Activated CD8-positive, alpha-beta T cell treated with anti-CD3 and anti-CD28 coated beads for 36 hours (primary cell): ENCODE measurements at regions not wholly inside any gene's neighbourhood (a gene's known extent, or its start where the extent isn't known, plus 50 kb on each side); places are given as distances from the start of the nearest gene placed in this dataset.

ENCODE experiments used
- ATAC-seq: fragments of 200-7000 bp; cut with Tn5 transposase; one replicate; pipeline ENCODE4 v1.10.0; 2021; ENCODE audit warnings: mild to moderate bottlenecking, moderate library complexity
- CTCF ChIA-PET: fragments of 350-600 bp; sonication (Branson Sonifier 250); formaldehyde crosslinking; loops from one replicate; lab custom pipeline; 2021; ENCODE audit warnings: antibody characterized with exemption; lab: Charles Lee
- POLR2A ChIA-PET: fragments of 350-600 bp; sonication (Branson Sonifier 250); formaldehyde crosslinking; loops from one replicate; lab custom pipeline; 2021; ENCODE audit warnings: antibody characterized with exemption; lab: Charles Lee
- DNase-seq: peaks from one replicate; pipeline ENCODE4 v3.0.0-alpha.2; 2020
- H3K27ac Mint-ChIP-seq: one replicate; pipeline ENCODE4 v1.8.0; 2021; ENCODE audit warnings: mild to moderate bottlenecking, mixed read lengths
- H3K27me3 Mint-ChIP-seq: one replicate; pipeline ENCODE4 v1.8.0; 2021; ENCODE audit warnings: mixed read lengths
- H3K36me3 Mint-ChIP-seq: one replicate; pipeline ENCODE4 v1.8.0; 2021; ENCODE audit warnings: low read depth, mixed read lengths
- H3K4me1 Mint-ChIP-seq: one replicate; pipeline ENCODE4 v1.8.0; 2021; ENCODE audit warnings: low read depth, mixed read lengths
- H3K4me3 Mint-ChIP-seq: one replicate; pipeline ENCODE4 v1.8.0; 2021; ENCODE audit warnings: mild to moderate bottlenecking, moderate library complexity, mixed read lengths
- H3K9me3 Mint-ChIP-seq: one replicate; pipeline ENCODE4 v1.8.0; 2021; ENCODE audit warnings: mixed read lengths
- intact Hi-C: fragments of 100-400 bp; cut with micrococcal nuclease; formaldehyde crosslinking; loops from one replicate; pipeline ENCODE4 v1.10.0; 2022
- TF ChIP-seq, protein P1 (sequence below): fragments of 200-600 bp; IDR thresholded peaks from one replicate; pipeline ENCODE4 v1.8.0; 2022; ENCODE audit warnings: antibody characterized with exemption, mild to moderate bottlenecking

DNA sequence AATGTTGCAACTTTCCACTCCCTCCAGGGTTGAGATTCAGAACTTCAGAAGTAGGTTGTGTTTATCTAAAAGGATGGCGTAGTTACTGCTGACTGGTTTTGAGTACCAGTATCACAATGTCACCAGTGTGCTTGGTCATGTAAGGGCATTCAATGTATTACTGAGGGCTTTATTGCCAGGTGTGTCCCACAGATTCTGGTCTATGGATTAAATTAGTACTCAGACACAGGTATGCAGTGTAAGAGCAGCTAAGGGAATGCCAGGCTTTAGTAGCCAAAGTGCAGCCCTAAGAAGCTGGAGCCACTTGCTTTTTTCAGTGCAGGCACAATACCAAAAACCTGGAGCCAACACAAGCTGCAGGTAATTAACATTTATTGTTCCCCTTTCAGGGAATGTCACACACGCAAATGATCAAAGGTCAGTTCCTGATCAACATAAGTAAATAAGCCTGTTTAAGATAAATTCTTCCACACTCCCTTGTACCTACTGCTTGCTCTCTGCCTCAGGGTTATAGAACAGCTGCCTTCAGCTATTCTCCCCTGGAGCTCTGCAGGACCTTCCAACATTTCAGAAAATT lies 130.1 kb upstream of the ZNF91 start:
- H3K9me3 Mint-ChIP-seq: peaks cover 15% of the 10 kb centered on the region
- CTCF ChIA-PET: no interaction called here
- no peak for ATAC-seq
- H3K27me3 Mint-ChIP-seq: no peaks in the 10 kb centered on the region
- intact Hi-C loops: no loop called here
- H3K27ac Mint-ChIP-seq: no peak overlapping the region
- H3K4me1 Mint-ChIP-seq: no peaks in the 10 kb centered on the region
- no peaks in the 10 kb centered on the region for H3K36me3 Mint-ChIP-seq
- POLR2A ChIA-PET: no interaction called here
- no peak overlapping the region for H3K4me3 Mint-ChIP-seq
- TF ChIP-seq, protein P1, sequence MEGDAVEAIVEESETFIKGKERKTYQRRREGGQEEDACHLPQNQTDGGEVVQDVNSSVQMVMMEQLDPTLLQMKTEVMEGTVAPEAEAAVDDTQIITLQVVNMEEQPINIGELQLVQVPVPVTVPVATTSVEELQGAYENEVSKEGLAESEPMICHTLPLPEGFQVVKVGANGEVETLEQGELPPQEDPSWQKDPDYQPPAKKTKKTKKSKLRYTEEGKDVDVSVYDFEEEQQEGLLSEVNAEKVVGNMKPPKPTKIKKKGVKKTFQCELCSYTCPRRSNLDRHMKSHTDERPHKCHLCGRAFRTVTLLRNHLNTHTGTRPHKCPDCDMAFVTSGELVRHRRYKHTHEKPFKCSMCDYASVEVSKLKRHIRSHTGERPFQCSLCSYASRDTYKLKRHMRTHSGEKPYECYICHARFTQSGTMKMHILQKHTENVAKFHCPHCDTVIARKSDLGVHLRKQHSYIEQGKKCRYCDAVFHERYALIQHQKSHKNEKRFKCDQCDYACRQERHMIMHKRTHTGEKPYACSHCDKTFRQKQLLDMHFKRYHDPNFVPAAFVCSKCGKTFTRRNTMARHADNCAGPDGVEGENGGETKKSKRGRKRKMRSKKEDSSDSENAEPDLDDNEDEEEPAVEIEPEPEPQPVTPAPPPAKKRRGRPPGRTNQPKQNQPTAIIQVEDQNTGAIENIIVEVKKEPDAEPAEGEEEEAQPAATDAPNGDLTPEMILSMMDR: no peak
- no peak for DNase-seq

DNA sequence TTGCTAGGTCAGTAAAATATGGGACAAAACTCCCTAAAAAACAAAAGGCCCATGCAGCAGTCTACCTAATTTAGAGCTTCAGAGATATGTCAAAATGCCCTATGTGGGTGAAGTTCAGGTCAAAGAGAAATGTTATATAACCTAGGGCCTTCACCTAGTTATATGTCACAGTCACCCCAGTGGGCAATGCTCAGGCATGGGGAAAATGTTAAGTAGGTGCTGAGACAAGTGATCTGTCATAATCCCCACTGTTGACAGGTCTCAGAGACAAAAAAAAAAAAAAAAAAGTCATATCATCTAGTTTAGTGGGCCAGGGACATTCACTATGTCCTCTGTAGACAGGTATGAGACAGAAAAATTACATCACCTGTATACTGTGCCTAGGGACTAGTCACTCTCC lies 128.6 kb upstream of the ZNF91 start:
- POLR2A ChIA-PET: no interaction called here
- peaks cover 15% of the 10 kb centered on the region for H3K9me3 Mint-ChIP-seq
- no peak for ATAC-seq
- H3K36me3 Mint-ChIP-seq: no peaks in the 10 kb centered on the region
- intact Hi-C loops: no loop called here
- TF ChIP-seq, protein P1: no peak
- no peak overlapping the region for H3K4me3 Mint-ChIP-seq
- no peak overlapping the region for H3K27ac Mint-ChIP-seq
- DNase-seq: no peak
- H3K4me1 Mint-ChIP-seq: no peaks in the 10 kb centered on the region
- CTCF ChIA-PET: no interaction called here
- H3K27me3 Mint-ChIP-seq: no peaks in the 10 kb centered on the region

DNA sequence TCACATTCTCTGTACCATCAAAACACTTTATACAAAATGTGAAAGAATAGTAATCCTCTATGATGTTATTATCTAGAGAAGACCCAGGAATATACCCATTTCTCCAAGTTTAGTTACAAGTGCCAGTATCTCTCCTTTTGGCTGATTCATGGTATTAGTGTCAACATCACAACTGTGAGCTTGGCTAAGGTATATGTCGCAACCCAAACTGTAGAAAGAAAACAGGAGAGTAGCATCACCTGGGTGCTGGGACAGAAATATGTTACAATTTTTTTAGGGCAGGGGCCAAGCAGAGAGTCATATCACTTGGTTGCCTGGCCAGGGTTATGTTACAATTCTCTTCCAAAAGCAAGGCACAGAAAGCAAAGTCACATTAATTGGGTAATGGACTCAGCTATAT lies 127.2 kb upstream of the ZNF91 start:
- no peak for ATAC-seq
- Mint-ChIP-seq H3K9me3 (peaks cover 5% of the 10 kb centered on the region), H3K27ac (no peak overlapping the region), H3K36me3 (no peaks in the 10 kb centered on the region), H3K4me3 (no peak overlapping the region), H3K27me3 (no peaks in the 10 kb centered on the region), H3K4me1 (no peaks in the 10 kb centered on the region)
- TF ChIP-seq, protein P1: no peak
- intact Hi-C loops: no loop called here
- ChIA-PET CTCF (interaction anchor here (1.4 kb wide), 1 partner anchor 8 kb away, joined by 3 read pairs; no protein-coding TSS in a partner anchor), POLR2A (no interaction called here)
- DNase-seq: no peak

DNA sequence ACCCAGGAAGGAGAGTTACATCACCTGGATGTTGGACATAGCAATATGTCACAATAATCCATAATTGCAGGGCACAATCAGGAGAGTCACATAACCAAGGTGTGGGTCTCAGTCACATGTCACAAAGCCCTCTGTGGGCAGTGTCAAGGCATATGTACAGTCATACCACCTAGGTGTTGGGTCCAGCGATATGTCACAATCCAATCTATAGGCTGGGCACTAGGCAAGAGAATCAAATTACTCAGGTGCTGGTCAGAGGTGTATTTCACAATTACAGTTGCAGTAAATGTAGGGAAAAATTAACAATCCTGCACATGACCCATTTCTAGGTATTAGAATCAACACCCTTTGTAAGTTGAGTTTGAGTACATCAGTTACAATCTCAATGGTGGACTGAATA lies 126.2 kb upstream of the ZNF91 start:
- H3K36me3 Mint-ChIP-seq: no peaks in the 10 kb centered on the region
- no peaks in the 10 kb centered on the region for H3K27me3 Mint-ChIP-seq
- no peak for ATAC-seq
- peaks cover 2% of the 10 kb centered on the region for H3K9me3 Mint-ChIP-seq
- CTCF ChIA-PET: no interaction called here
- POLR2A ChIA-PET: no interaction called here
- no peaks in the 10 kb centered on the region for H3K4me1 Mint-ChIP-seq
- DNase-seq: no peak
- TF ChIP-seq, protein P1: no peak
- H3K4me3 Mint-ChIP-seq: no peak overlapping the region
- intact Hi-C loops: no loop called here
- no peak overlapping the region for H3K27ac Mint-ChIP-seq

DNA sequence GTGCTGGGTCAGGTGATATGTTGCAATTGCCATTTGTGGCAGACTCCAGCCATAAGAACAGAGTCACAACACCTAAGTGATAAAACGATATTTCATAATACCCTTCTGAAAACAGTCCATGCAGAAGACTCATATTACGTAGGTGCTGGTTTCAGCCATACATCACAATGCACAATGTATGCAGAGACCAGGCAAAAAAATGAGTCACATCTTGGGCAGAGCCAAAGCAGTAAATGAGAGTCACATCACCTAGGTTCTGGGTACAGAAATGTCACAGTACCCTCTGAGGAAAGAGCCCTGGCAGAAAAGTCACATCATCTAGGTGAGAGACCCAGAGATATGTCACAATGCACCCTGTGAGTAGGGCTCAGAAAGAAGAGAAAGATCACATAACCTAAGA lies 125.2 kb upstream of the ZNF91 start:
- ChIA-PET POLR2A (no interaction called here), CTCF (no interaction called here)
- Mint-ChIP-seq H3K4me3 (no peak overlapping the region), H3K27ac (no peak overlapping the region), H3K4me1 (no peaks in the 10 kb centered on the region), H3K36me3 (no peaks in the 10 kb centered on the region), H3K9me3 (peaks cover 2% of the 10 kb centered on the region), H3K27me3 (no peaks in the 10 kb centered on the region)
- ATAC-seq: no peak
- no peak for DNase-seq
- intact Hi-C loops: no loop called here
- TF ChIP-seq, protein P1: no peak
